HEK293 (cell line): ENCODE measurements at regions not wholly inside any gene's neighbourhood (a gene's known extent, or its start where the extent isn't known, plus 50 kb on each side); places are given as distances from the start of the nearest gene placed in this dataset.

ENCODE experiments used
- KLF1 ChIP-seq: fragments of 450-650 bp; formaldehyde crosslinking; IDR thresholded peaks from 2 replicates; pipeline ENCODE4 v1.5.1; 2016; ENCODE audit warnings: missing biosample characterization, missing genetic modification characterization
- MYNN ChIP-seq: fragments of 450-650 bp; formaldehyde crosslinking; IDR thresholded peaks from 2 replicates; pipeline ENCODE4 v1.5.1; 2016; ENCODE audit warnings: missing biosample characterization, missing genetic modification characterization, borderline replicate concordance
- YY1 ChIP-seq: fragments of 450-650 bp; formaldehyde crosslinking; IDR thresholded peaks from 2 replicates; pipeline ENCODE4 v1.5.1; 2018; ENCODE audit warnings: missing biosample characterization, missing genetic modification characterization
- YY2 ChIP-seq: fragments of 450-650 bp; formaldehyde crosslinking; IDR thresholded peaks from 2 replicates; pipeline ENCODE4 v1.5.1; 2016; ENCODE audit warnings: missing biosample characterization, missing genetic modification characterization
- ZNF133 ChIP-seq: fragments of 450-650 bp; formaldehyde crosslinking; IDR thresholded peaks from 2 replicates; pipeline ENCODE4 v1.5.1; 2016; ENCODE audit warnings: missing biosample characterization, missing genetic modification characterization
- ZNF157 ChIP-seq: fragments of 450-650 bp; formaldehyde crosslinking; IDR thresholded peaks from 2 replicates; pipeline ENCODE4 v1.5.1; 2016; ENCODE audit warnings: missing biosample characterization, missing genetic modification characterization
- ZNF19 ChIP-seq: fragments of 450-650 bp; formaldehyde crosslinking; IDR thresholded peaks from 2 replicates; pipeline ENCODE4; 2016; ENCODE audit warnings: missing biosample characterization, missing genetic modification characterization, low read depth
- ZNF202 ChIP-seq: fragments of 450-650 bp; formaldehyde crosslinking; IDR thresholded peaks from 2 replicates; pipeline ENCODE4 v1.5.1; 2016; ENCODE audit warnings: missing biosample characterization, missing genetic modification characterization, borderline replicate concordance
- ZNF350 ChIP-seq: fragments of 450-650 bp; formaldehyde crosslinking; IDR thresholded peaks from 2 replicates; pipeline ENCODE4 v1.5.0; 2017; ENCODE audit warnings: missing biosample characterization, mild to moderate bottlenecking, missing genetic modification characterization
- ZNF521 ChIP-seq: fragments of 450-650 bp; formaldehyde crosslinking; IDR thresholded peaks from 2 replicates; pipeline ENCODE4 v1.5.1; 2017; ENCODE audit warnings: missing biosample characterization, mild to moderate bottlenecking, missing genetic modification characterization
- ZNF555 ChIP-seq: fragments of 450-650 bp; formaldehyde crosslinking; conservative IDR thresholded peaks from 2 replicates; pipeline ENCODE4 v1.5.1; 2017; ENCODE audit warnings: missing biosample characterization, mild to moderate bottlenecking, missing genetic modification characterization, inconsistent platforms
- ZNF561 ChIP-seq: fragments of 450-650 bp; IDR thresholded peaks from 2 replicates; pipeline ENCODE4 v1.5.1; 2018; ENCODE audit warnings: missing biosample characterization, missing genetic modification characterization, borderline replicate concordance
- ZNF670 ChIP-seq: fragments of 450-650 bp; formaldehyde crosslinking; IDR thresholded peaks from 2 replicates; pipeline ENCODE4 v1.5.1; 2016; ENCODE audit warnings: missing biosample characterization, missing genetic modification characterization, low read depth
- ZNF677 ChIP-seq: fragments of 450-650 bp; IDR thresholded peaks from 2 replicates; pipeline ENCODE4 v1.5.0; 2018; ENCODE audit warnings: missing biosample characterization, mild to moderate bottlenecking, missing genetic modification characterization, moderate library complexity
- ZNF785 ChIP-seq: fragments of 450-650 bp; formaldehyde crosslinking; IDR thresholded peaks from 2 replicates; pipeline ENCODE4 v1.5.1; 2016; ENCODE audit warnings: missing biosample characterization, missing genetic modification characterization
- TF ChIP-seq, protein P1 (sequence below): fragments of 450-650 bp; formaldehyde crosslinking; IDR thresholded peaks from 2 replicates; pipeline ENCODE4 v1.5.0; 2017; ENCODE audit warnings: missing biosample characterization, missing genetic modification characterization, borderline replicate concordance
- TF ChIP-seq, protein P2 (sequence below): fragments of 450-650 bp; formaldehyde crosslinking; IDR thresholded peaks from 2 replicates; pipeline ENCODE4 v1.5.1; 2016; ENCODE audit warnings: missing biosample characterization, missing genetic modification characterization
- TF ChIP-seq, protein P3 (sequence below): fragments of 450-650 bp; formaldehyde crosslinking; IDR thresholded peaks from 2 replicates; pipeline ENCODE4 v1.5.1; 2016; ENCODE audit warnings: missing biosample characterization, missing genetic modification characterization, low read depth
- TF ChIP-seq, protein P4 (sequence below): sonication (generic); formaldehyde crosslinking; IDR thresholded peaks from 2 replicates; pipeline ENCODE4 v1.8.1; 2022; ENCODE audit warnings: mild to moderate bottlenecking, moderate library complexity, missing genetic modification reagents
- TF ChIP-seq, protein P5 (sequence below): fragments of 450-650 bp; formaldehyde crosslinking; IDR thresholded peaks from 2 replicates; pipeline ENCODE4 v1.5.1; 2017; ENCODE audit warnings: missing biosample characterization, missing genetic modification characterization

DNA sequence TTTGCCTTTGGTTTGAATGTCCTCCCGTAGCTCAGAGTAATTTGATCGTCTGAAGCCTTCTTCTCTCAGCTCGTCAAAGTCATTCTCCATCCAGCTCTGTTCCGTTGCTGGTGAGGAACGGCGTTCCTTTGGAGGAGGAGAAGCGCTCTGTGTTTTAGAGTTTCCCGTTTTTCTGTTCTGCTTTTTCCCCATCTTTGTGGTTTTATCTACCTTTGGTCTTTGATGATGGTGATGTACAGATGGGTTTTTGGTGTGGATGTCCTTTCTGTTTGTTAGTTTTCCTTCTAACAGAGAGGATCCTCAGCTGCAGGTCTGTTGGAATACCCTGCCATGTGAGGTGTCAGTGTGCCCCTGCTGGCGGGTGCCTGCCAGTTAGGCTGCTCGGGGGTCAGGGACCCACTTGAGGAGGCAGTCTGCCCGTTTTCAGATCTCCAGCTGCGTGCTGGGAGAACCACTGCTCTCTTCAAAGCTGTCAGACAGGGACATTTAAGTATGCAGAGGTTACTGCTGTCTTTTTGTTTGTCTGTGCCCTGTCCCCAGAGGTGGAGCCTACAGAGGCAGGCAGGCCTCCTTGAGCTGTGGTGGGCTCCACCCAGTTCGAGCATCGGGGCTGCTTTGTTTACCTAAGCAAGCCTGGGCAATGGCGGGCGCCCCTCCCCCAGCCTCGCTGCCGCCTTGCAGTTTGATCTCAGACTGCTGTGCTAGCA is 66.8 kb upstream of the IZUMO1R start (continued):
- TF ChIP-seq, protein P1, sequence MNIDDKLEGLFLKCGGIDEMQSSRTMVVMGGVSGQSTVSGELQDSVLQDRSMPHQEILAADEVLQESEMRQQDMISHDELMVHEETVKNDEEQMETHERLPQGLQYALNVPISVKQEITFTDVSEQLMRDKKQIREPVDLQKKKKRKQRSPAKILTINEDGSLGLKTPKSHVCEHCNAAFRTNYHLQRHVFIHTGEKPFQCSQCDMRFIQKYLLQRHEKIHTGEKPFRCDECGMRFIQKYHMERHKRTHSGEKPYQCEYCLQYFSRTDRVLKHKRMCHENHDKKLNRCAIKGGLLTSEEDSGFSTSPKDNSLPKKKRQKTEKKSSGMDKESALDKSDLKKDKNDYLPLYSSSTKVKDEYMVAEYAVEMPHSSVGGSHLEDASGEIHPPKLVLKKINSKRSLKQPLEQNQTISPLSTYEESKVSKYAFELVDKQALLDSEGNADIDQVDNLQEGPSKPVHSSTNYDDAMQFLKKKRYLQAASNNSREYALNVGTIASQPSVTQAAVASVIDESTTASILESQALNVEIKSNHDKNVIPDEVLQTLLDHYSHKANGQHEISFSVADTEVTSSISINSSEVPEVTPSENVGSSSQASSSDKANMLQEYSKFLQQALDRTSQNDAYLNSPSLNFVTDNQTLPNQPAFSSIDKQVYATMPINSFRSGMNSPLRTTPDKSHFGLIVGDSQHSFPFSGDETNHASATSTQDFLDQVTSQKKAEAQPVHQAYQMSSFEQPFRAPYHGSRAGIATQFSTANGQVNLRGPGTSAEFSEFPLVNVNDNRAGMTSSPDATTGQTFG (tag by site-specific recombination), result peak; percentile 87; the same call in 1 of the 2 replicates
- TF ChIP-seq KLF1 (peak; percentile 73), MYNN (0 out of 2 replicates have a peak, but pooled peaks have one; percentile 14), YY1 (tag by site-specific recombination) (peak; percentile 69), ZNF133 (tag by site-specific recombination) (peak; percentile 39), ZNF555 (tag by site-specific recombination) (peak; percentile 6; the same call in 1 of the 2 replicates), ZNF677 (0 out of 2 replicates have a peak, but pooled peaks have one; percentile 15), ZNF202 (peak; percentile 30; the same call in 1 of the 2 replicates), ZNF785 (0 out of 2 replicates have a peak, but pooled peaks have one; percentile 54), ZNF521 (tag by site-specific recombination) (peak; percentile 96; the same call in 1 of the 2 replicates), ZNF350 (tag by site-specific recombination) (peak; percentile 77; the same call in 1 of the 2 replicates), ZNF561 (tag by site-specific recombination) (peak; percentile 81), ZNF19 (0 out of 2 replicates have a peak, but pooled peaks have one; percentile 65), ZNF157 (0 out of 2 replicates have a peak, but pooled peaks have one; percentile 5), ZNF670 (tag by site-specific recombination) (0 out of 2 replicates have a peak, but pooled peaks have one; percentile 51), YY2 (tag by site-specific recombination) (peak; percentile 29; the same call in 1 of the 2 replicates)
- TF ChIP-seq, protein P2, sequence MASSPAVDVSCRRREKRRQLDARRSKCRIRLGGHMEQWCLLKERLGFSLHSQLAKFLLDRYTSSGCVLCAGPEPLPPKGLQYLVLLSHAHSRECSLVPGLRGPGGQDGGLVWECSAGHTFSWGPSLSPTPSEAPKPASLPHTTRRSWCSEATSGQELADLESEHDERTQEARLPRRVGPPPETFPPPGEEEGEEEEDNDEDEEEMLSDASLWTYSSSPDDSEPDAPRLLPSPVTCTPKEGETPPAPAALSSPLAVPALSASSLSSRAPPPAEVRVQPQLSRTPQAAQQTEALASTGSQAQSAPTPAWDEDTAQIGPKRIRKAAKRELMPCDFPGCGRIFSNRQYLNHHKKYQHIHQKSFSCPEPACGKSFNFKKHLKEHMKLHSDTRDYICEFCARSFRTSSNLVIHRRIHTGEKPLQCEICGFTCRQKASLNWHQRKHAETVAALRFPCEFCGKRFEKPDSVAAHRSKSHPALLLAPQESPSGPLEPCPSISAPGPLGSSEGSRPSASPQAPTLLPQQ, result 0 out of 2 replicates have a peak, but pooled peaks have one; percentile 20
- TF ChIP-seq, protein P3, sequence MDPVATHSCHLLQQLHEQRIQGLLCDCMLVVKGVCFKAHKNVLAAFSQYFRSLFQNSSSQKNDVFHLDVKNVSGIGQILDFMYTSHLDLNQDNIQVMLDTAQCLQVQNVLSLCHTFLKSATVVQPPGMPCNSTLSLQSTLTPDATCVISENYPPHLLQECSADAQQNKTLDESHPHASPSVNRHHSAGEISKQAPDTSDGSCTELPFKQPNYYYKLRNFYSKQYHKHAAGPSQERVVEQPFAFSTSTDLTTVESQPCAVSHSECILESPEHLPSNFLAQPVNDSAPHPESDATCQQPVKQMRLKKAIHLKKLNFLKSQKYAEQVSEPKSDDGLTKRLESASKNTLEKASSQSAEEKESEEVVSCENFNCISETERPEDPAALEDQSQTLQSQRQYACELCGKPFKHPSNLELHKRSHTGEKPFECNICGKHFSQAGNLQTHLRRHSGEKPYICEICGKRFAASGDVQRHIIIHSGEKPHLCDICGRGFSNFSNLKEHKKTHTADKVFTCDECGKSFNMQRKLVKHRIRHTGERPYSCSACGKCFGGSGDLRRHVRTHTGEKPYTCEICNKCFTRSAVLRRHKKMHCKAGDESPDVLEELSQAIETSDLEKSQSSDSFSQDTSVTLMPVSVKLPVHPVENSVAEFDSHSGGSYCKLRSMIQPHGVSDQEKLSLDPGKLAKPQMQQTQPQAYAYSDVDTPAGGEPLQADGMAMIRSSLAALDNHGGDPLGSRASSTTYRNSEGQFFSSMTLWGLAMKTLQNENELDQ, result peak; percentile 9; the same call in 1 of the 2 replicates
- TF ChIP-seq, protein P4, sequence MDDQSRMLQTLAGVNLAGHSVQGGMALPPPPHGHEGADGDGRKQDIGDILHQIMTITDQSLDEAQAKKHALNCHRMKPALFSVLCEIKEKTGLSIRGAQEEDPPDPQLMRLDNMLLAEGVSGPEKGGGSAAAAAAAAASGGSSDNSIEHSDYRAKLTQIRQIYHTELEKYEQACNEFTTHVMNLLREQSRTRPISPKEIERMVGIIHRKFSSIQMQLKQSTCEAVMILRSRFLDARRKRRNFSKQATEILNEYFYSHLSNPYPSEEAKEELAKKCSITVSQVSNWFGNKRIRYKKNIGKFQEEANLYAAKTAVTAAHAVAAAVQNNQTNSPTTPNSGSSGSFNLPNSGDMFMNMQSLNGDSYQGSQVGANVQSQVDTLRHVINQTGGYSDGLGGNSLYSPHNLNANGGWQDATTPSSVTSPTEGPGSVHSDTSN (CRISPR knock-in tag), result 0 out of 2 replicates have a peak, but pooled peaks have one; percentile 41
- TF ChIP-seq, protein P5, sequence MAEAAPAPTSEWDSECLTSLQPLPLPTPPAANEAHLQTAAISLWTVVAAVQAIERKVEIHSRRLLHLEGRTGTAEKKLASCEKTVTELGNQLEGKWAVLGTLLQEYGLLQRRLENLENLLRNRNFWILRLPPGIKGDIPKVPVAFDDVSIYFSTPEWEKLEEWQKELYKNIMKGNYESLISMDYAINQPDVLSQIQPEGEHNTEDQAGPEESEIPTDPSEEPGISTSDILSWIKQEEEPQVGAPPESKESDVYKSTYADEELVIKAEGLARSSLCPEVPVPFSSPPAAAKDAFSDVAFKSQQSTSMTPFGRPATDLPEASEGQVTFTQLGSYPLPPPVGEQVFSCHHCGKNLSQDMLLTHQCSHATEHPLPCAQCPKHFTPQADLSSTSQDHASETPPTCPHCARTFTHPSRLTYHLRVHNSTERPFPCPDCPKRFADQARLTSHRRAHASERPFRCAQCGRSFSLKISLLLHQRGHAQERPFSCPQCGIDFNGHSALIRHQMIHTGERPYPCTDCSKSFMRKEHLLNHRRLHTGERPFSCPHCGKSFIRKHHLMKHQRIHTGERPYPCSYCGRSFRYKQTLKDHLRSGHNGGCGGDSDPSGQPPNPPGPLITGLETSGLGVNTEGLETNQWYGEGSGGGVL (tag by site-specific recombination), result peak; percentile 24
